LHCN-M2 (cell line): ENCODE measurements at regions not wholly inside any gene's neighbourhood (a gene's known extent, or its start where the extent isn't known, plus 50 kb on each side); places are given as distances from the start of the nearest gene placed in this dataset.
"Not testable (repeated sequence)": the region's sequence is repeated elsewhere in the genome, so short reads cannot be mapped to it uniquely, and the experiment has no call there.

Experiments
- DNase-seq: peaks from one replicate; pipeline ENCODE4 v3.0.0-alpha.2; 2012; ENCODE audit warnings: low read depth

- DNase-seq = no peak
These were observed 455.4 kb downstream of the IRS2 start for GRCh38 chr13:109331011-109331433.

- DNase-seq = no peak
These were observed 456.3 kb downstream of the IRS2 start for GRCh38 chr13:109330123-109330522.

GRCh38 chr13:109329175-109329574, 457.2 kb downstream of the IRS2 start:
- DNase-seq = no peak

GRCh38 chr13:109326601-109327000, 459.8 kb downstream of the IRS2 start:
- no peak for DNase-seq

GRCh38 chr13:109323338-109323737, 463.0 kb downstream of the IRS2 start:
- no peak for DNase-seq

GRCh38 chr13:109318945-109319590, 467.3 kb downstream of the IRS2 start:
- DNase-seq = no peak

GRCh38 chr13:109315481-109315880, 470.9 kb downstream of the IRS2 start:
- no peak for DNase-seq

- no peak for DNase-seq
These were observed 472.3 kb downstream of the IRS2 start for GRCh38 chr13:109314101-109314500.

GRCh38 chr13:109312399-109312798, 474.0 kb downstream of the IRS2 start:
- no peak for DNase-seq

- DNase-seq = not testable (repeated sequence)
These were observed 474.9 kb downstream of the IRS2 start for GRCh38 chr13:109311431-109311976.

GRCh38 chr13:109309625-109310363, 476.6 kb downstream of the IRS2 start:
- DNase-seq = no peak

- DNase-seq = no peak
These were observed 479.4 kb downstream of the IRS2 start for GRCh38 chr13:109307027-109307426.

GRCh38 chr13:109301726-109302125, 484.7 kb downstream of the IRS2 start:
- DNase-seq = no peak

- DNase-seq = no peak
These were observed 485.1 kb downstream of the IRS2 start for GRCh38 chr13:109301276-109301675.

- DNase-seq = peak; percentile 90
These were observed 488.8 kb downstream of the IRS2 start for GRCh38 chr13:109297628-109298027.

GRCh38 chr13:109293166-109293565, 493.2 kb downstream of the IRS2 start:
- DNase-seq = no peak

GRCh38 chr13:109288151-109288709, 498.2 kb downstream of the IRS2 start:
- no peak for DNase-seq

GRCh38 chr13:109287553-109287952, 498.8 kb downstream of the IRS2 start:
- DNase-seq = no peak

- DNase-seq = no peak
These were observed 500.8 kb downstream of the IRS2 start for GRCh38 chr13:109285586-109285985.

GRCh38 chr13:109281903-109282635, 504.3 kb downstream of the IRS2 start:
- DNase-seq = no peak

GRCh38 chr13:109281017-109281902, 505.1 kb downstream of the IRS2 start:
- no peak for DNase-seq
